GM12892 (cell line): ENCODE measurements at regions not wholly inside any gene's neighbourhood (a gene's known extent, or its start where the extent isn't known, plus 50 kb on each side); places are given as distances from the start of the nearest gene placed in this dataset.

Experiments
- DNase-seq: peaks from one replicate; pipeline ENCODE4 v3.0.0; 2011; ENCODE audit not compliant: insufficient read length
- FAIRE-seq: peaks from 2 replicates; lab custom pipeline; 2011; peaks lifted over from hg19 to GRCh38; lab: Jason Lieb, UNC
- POLR2A ChIP-seq: IDR thresholded peaks from 2 replicates; pipeline ENCODE4 v1.6.1; 2011; ENCODE audit warnings: low read depth, low read length, control low read depth
- POLR2AphosphoS5 ChIP-seq: IDR thresholded peaks from 2 replicates; pipeline ENCODE4 v1.6.1; 2011; ENCODE audit warnings: low read depth, low read length, control low read depth
- TAF1 ChIP-seq: IDR thresholded peaks from 2 replicates; pipeline ENCODE4 v1.6.1; 2011; ENCODE audit warnings: low read depth, mild to moderate bottlenecking, control low read depth, low read length, borderline replicate concordance

DNA sequence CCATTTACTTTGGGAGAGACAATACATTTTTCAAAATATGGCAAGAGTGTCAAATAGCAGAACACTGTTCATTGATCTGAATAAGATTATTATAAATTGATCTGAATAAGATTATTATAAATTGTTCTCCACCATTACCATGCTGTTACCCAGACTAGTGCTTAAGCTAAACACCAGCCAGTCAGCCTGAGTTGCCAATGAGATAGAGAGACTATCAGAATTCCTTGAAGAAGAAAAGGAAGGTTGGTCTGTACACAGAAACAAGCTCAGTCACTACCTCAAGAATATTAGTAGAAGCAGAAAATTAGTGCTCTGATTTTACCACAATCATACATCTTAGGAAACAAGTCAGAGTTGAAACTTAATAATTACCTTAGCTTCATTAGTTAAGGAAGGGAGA lies 469.8 kb downstream of the FOXG1 start:
- FAIRE-seq (no peak), DNase-seq (no peak)
- no peak for TF ChIP-seq TAF1
- no peak for TF ChIP-seq POLR2AphosphoS5
- no peak for TF ChIP-seq POLR2A

- TF ChIP-seq TAF1: no peak
- no peak for TF ChIP-seq POLR2A
- no peak for TF ChIP-seq POLR2AphosphoS5
- no peak for DNase-seq
- FAIRE-seq: no peak
Observed at GRCh38 chr14:29236848-29237247, 470.3 kb downstream of the FOXG1 start.

GRCh38 chr14:29240066-29240465 lies 473.5 kb downstream of the FOXG1 start:
- DNase-seq (no peak), FAIRE-seq (no peak)
- TF ChIP-seq TAF1 (no peak), POLR2A (no peak), POLR2AphosphoS5 (no peak)

GRCh38 chr14:29242755-29243754 lies 476.5 kb downstream of the FOXG1 start:
- no peak for DNase-seq
- no peak for TF ChIP-seq TAF1
- TF ChIP-seq POLR2A: no peak
- TF ChIP-seq POLR2AphosphoS5: no peak
- FAIRE-seq: no peak

- DNase-seq (no peak), FAIRE-seq (no peak)
- TF ChIP-seq TAF1 (no peak), POLR2AphosphoS5 (no peak), POLR2A (no peak)
Observed at GRCh38 chr14:29255692-29256091, 489.1 kb downstream of the FOXG1 start.

DNA sequence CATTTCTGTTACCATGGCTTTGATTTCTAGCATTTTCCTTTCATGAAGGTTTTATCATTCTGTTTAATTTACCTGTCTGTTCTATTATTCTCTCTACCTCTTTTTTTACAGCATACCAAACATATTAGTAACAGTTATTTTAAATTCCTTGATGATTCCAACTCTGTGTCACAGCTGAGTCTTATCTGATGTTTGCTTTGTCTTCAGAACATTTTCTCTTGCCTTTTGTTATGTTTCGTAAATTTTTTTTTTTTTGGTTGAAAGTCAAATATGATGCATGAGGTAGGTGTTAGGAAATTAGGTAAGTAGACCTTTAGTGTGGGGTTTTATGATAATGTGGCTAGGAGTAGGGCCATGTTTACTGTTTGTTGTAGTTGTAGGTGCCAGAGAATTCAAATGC lies 496.4 kb downstream of the FOXG1 start:
- no peak for FAIRE-seq
- no peak for TF ChIP-seq POLR2A
- no peak for TF ChIP-seq POLR2AphosphoS5
- TF ChIP-seq TAF1: no peak
- DNase-seq: no peak

DNA sequence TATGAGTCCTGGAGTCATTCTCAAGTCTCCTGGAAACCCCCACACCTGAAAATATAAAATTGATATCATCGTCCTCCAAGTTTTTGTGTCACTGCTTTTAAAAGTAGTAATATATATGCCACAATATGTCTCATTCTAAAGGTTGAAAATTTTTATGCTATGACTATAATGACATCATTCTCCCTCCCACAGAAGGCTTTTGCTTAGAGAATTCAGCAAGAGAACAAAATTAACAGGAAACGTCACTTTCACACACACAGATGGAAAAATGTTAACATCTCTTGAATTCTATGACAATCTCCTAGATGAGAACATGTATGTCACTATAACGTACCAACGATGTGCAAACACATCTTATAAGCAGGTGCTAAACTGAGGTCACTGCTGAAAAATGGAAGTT lies 498.3 kb downstream of the FOXG1 start:
- no peak for DNase-seq
- FAIRE-seq: no peak
- no peak for TF ChIP-seq POLR2A
- no peak for TF ChIP-seq TAF1
- TF ChIP-seq POLR2AphosphoS5: no peak

- FAIRE-seq: no peak
Observed at GRCh38 chr14:29265852-29266251, 499.3 kb downstream of the FOXG1 start.

DNA sequence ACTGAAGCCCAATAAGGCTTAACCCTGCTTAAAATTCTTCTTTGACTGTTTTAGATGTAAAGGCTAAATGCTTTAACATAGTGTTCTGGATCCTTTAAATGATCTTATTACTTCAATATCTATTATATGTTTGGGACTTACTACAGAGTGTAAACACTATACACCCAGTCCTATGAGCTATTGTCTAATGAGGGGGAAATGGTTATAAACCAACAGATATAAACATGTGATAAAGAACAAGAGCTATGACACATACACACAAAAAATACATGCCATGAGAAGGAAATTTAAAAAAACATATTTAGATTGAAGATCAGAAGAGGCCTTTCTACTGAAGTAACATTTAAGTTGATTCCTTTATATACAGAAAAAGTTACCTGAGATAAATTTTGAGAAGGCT lies 505.1 kb downstream of the FOXG1 start:
- TF ChIP-seq POLR2AphosphoS5 (no peak), POLR2A (no peak), TAF1 (no peak)
- DNase-seq (no peak), FAIRE-seq (no peak)

More at GRCh38 chr14:29265852-29266251, 499.3 kb downstream of the FOXG1 start:
- no peak for TF ChIP-seq TAF1
- no peak for TF ChIP-seq POLR2AphosphoS5
- no peak for TF ChIP-seq POLR2A
- DNase-seq: no peak

- DNase-seq (no peak), FAIRE-seq (no peak)
- TF ChIP-seq POLR2AphosphoS5: no peak
- TF ChIP-seq TAF1: no peak
- TF ChIP-seq POLR2A: no peak
Observed at GRCh38 chr14:29273513-29273912, 506.9 kb downstream of the FOXG1 start.

DNA sequence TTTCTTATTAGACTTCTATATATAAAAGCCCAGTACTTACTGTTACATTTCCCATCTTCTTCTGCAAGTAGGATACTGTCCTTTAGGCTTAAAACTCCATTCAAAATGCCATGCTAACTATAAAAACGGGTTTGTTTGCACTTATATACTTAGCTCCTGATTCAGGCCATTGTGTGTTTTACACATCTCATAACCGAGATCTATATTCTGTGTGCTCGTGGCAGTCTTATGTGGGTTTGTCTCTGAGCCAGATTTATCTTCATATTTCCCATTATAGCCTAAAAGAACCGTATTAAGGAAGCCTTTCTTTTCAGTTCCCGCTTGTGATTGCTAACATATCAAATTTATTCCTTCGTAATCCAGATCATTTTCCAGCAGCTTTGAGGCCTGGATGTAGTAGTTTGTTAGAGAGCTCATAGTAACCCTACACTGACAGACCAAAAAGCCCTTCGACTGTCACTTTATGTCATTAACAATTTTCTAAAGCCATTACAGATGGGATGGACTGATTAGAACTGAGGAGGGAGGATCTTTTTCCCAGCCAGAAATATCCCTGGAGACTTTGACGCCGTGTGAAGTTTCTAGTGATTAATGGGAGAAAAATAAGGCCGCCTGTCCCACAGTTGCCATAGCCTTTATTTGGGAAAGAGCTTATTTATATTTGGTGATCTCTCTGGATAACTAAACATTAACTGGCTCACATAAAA lies 508.5 kb downstream of the FOXG1 start:
- no peak for FAIRE-seq
- no peak for TF ChIP-seq TAF1
- TF ChIP-seq POLR2A: no peak
- TF ChIP-seq POLR2AphosphoS5: no peak
- DNase-seq: no peak
